ENCODE measurements at regions not wholly inside any gene's neighbourhood (a gene's known extent, or its start where the extent isn't known, plus 50 kb on each side); places are given as distances from the start of the nearest gene placed in this dataset.

DNA sequence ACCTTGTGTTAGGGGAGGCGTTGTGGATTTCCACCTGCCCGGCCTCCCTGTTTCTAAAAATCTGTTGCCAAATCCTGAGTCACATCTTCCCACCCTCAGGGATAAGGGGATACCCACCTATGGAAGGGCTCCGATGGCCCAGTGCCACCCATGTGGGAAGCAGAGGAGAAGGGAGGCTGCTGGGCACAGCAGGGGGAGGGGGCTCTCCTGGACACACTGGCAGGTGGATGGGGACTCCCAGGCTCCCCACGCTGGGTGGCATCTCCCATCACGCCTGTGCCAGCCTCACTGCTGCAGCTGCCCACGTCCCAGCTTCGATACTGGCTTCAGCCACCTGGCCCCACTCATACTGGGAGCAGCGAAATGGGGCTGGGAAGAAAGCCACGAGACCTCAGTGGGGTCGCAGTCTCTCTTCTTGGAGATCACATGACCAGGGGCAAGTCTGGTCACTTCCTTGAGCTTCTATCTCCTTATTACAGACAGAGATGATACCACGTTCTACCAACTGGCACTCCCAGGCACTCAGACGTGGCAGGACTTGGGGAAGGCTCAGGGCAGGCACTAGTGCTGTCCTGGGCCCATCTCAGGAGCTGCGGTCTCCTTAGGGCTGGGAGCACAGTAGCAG lies 72.2 kb downstream of the PITPNM2 start:
- no peak for TF ChIP-seq SIN3A (IDR thresholded peaks at IDR 0.05; ENCODE audit: borderline replicate concordance, insufficient read depth, low read length)
- TF ChIP-seq FOXP2 (optimal IDR thresholded peaks at IDR 0.05; ENCODE audit: borderline replicate concordance, extremely low read depth, extremely low read length, insufficient read depth) = no peak
- no peak for TF ChIP-seq TAF1 (IDR thresholded peaks at IDR 0.05; ENCODE audit: borderline replicate concordance, insufficient read depth, low read length)
- no peak for TF ChIP-seq POLR2AphosphoS5 (IDR thresholded peaks at IDR 0.05; ENCODE audit: low read depth, low read length)
- TF ChIP-seq, protein P1, sequence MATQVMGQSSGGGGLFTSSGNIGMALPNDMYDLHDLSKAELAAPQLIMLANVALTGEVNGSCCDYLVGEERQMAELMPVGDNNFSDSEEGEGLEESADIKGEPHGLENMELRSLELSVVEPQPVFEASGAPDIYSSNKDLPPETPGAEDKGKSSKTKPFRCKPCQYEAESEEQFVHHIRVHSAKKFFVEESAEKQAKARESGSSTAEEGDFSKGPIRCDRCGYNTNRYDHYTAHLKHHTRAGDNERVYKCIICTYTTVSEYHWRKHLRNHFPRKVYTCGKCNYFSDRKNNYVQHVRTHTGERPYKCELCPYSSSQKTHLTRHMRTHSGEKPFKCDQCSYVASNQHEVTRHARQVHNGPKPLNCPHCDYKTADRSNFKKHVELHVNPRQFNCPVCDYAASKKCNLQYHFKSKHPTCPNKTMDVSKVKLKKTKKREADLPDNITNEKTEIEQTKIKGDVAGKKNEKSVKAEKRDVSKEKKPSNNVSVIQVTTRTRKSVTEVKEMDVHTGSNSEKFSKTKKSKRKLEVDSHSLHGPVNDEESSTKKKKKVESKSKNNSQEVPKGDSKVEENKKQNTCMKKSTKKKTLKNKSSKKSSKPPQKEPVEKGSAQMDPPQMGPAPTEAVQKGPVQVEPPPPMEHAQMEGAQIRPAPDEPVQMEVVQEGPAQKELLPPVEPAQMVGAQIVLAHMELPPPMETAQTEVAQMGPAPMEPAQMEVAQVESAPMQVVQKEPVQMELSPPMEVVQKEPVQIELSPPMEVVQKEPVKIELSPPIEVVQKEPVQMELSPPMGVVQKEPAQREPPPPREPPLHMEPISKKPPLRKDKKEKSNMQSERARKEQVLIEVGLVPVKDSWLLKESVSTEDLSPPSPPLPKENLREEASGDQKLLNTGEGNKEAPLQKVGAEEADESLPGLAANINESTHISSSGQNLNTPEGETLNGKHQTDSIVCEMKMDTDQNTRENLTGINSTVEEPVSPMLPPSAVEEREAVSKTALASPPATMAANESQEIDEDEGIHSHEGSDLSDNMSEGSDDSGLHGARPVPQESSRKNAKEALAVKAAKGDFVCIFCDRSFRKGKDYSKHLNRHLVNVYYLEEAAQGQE (IDR thresholded peaks at IDR 0.05; ENCODE audit: insufficient read depth in 1 of 2, low read depth in 2 of 2, low read length in 2 of 2) = no peak

DNA sequence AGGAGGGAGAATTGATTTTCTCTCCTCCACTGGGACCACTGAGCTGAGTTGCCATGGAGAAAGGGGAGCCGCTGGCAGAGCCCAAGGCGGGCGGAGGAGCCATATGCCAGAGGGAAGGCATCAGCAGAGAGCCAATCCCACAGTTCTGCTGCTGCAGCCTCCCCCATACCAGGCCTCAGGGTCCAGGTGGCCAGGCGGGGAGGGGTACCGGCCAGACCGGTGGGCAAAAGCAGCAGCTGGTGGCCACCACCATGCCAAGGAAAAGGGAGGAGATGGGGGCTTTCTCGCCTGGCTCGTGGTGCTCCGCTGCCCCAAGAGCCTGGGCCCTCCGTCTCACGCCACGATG lies 72.8 kb downstream of the PITPNM2 start:
- no peak for TF ChIP-seq TAF1 (IDR thresholded peaks at IDR 0.05; ENCODE audit: borderline replicate concordance, insufficient read depth, low read length)
- TF ChIP-seq FOXP2 (optimal IDR thresholded peaks at IDR 0.05; ENCODE audit: borderline replicate concordance, extremely low read depth, extremely low read length, insufficient read depth) = no peak
- TF ChIP-seq, protein P1 (IDR thresholded peaks at IDR 0.05; ENCODE audit: insufficient read depth in 1 of 2, low read depth in 2 of 2, low read length in 2 of 2) = no peak

DNA sequence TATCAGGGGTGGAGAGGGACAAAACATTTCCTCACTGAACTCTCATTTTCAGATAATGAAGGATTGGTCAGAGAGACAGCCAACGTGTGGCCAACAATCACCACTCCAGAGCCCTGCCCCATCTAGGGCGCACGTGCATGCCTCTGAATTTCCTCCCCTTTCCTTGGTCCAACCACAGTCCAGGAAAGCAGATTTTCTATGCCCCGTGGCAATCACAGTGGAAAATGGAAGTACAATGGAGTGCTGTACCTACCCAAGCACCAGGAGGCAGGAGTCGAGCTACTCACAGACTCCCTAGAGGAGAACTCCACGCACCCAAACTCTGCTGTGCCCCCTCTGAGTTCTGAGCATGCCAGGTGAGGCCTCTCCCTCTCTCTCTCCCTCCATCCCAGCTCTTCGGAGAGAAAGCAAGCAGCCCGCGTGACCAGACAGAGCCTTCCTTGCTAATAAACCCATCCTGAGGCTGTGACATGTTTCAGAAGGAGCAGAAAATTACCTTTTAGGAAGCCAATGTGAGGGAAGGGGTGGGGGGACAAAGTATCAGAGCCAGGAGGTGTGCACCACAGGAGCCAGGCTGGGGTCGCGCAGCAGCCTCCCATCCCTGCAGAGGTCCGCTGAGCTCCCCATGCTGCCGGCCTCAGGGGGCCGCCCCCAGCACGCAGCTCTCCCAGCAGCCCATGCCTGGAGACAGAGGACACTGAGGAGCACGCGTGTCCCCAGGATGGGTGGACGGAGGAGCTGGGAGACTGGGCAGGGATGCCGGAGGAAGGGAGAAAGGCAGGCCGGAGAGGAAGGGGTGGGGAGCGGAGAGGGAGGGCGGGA lies 73.4 kb downstream of the PITPNM2 start:
- TF ChIP-seq POLR2AphosphoS5 (IDR thresholded peaks at IDR 0.05; ENCODE audit: low read depth, low read length) (no peak), TAF1 (IDR thresholded peaks at IDR 0.05; ENCODE audit: borderline replicate concordance, insufficient read depth, low read length) (no peak), FOXP2 (optimal IDR thresholded peaks at IDR 0.05; ENCODE audit: borderline replicate concordance, extremely low read depth, extremely low read length, insufficient read depth) (no peak)
- TF ChIP-seq, protein P1 (IDR thresholded peaks at IDR 0.05; ENCODE audit: insufficient read depth in 1 of 2, low read depth in 2 of 2, low read length in 2 of 2) = no peak

DNA sequence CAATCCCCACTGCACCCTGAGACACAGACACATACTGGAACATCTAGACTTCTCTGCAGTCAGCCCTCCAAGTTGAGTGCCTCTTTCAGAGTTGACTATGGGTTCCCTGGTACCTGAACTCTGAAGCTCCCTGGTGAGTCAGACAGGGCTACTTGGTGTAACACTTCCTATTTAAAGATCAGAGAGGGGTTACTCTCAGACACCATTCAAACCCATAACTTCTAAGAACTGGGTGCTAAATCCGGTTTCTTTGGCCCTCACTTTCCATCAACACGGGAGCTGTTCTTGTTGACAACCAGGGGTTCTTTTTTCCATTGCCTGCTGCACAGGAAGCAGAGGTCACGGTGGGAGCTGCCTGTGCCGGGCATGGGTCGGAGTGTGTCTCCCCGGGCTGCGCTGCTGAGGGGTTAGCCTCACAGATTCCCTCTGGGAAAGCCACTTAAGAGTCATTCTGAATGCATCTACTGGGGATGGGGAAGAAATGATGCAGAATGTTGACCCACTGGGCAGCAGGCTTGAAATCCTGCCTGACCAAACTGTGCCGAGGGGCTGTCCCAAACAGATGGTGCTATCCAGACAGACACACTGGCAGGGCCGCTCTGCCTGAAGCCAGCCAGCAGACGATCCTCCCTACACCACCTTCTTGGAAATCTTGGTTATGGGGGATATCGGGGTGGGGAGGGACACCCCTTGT lies 74.1 kb downstream of the PITPNM2 start:
- TF ChIP-seq POLR2AphosphoS5 (IDR thresholded peaks at IDR 0.05; ENCODE audit: low read depth, low read length) (no peak), SIN3A (IDR thresholded peaks at IDR 0.05; ENCODE audit: borderline replicate concordance, insufficient read depth, low read length) (no peak), TAF1 (IDR thresholded peaks at IDR 0.05; ENCODE audit: borderline replicate concordance, insufficient read depth, low read length) (no peak), FOXP2 (optimal IDR thresholded peaks at IDR 0.05; ENCODE audit: borderline replicate concordance, extremely low read depth, extremely low read length, insufficient read depth) (no peak)
- TF ChIP-seq, protein P1 (IDR thresholded peaks at IDR 0.05; ENCODE audit: insufficient read depth in 1 of 2, low read depth in 2 of 2, low read length in 2 of 2) = no peak

Data from PFSK-1 (cell line).